Astrocyte (in vitro differentiated cells and primary cell): ENCODE measurements at regions not wholly inside any gene's neighbourhood (a gene's known extent, or its start where the extent isn't known, plus 50 kb on each side); places are given as distances from the start of the nearest gene placed in this dataset.

Experiments
- DNase-seq: peaks from one replicate; pipeline ENCODE4 v3.0.0-alpha.2; 2010; ENCODE audit warnings: low read depth
- FAIRE-seq: peaks from 2 replicates; lab custom pipeline; 2011; peaks lifted over from hg19 to GRCh38; lab: Jason Lieb, UNC
- H2AFZ ChIP-seq: 2 replicates; pipeline ENCODE4 v1.6.0; 2012; ENCODE audit warnings: low read depth, low read length, inconsistent platforms
- H3K27ac ChIP-seq: 2 replicates; pipeline ENCODE4 v1.5.1; 2011; ENCODE audit warnings: low read depth, low read length, inconsistent platforms
- H3K27me3 ChIP-seq: 2 replicates; pipeline ENCODE4 v1.6.0; 2011; ENCODE audit warnings: low read length, inconsistent platforms; ENCODE audit not compliant: insufficient read depth
- H3K36me3 ChIP-seq: 2 replicates; pipeline ENCODE4 v1.5.1; 2011; ENCODE audit warnings: low read length, inconsistent platforms; ENCODE audit not compliant: insufficient read depth
- H3K4me1 ChIP-seq: 2 replicates; pipeline ENCODE4 v1.5.1; 2011; ENCODE audit warnings: low read length, inconsistent platforms; ENCODE audit not compliant: insufficient read depth
- H3K4me2 ChIP-seq: 2 replicates; pipeline ENCODE4 v1.6.0; 2012; ENCODE audit warnings: low read length, inconsistent platforms
- H3K4me3 ChIP-seq: 2 replicates; pipeline ENCODE4 v1.5.1; 2011; ENCODE audit warnings: low read depth, mild to moderate bottlenecking, low read length, inconsistent platforms; ENCODE audit not compliant: insufficient read depth
- H3K79me2 ChIP-seq: 2 replicates; pipeline ENCODE4 v1.6.0; 2012; ENCODE audit warnings: mild to moderate bottlenecking, low read length, inconsistent platforms; ENCODE audit not compliant: insufficient read depth
- H3K9ac ChIP-seq: 2 replicates; pipeline ENCODE4 v1.6.0; 2012; ENCODE audit warnings: mild to moderate bottlenecking, low read length, inconsistent platforms
- H3K9me3 ChIP-seq: 2 replicates; pipeline ENCODE4 v1.5.1; 2012; ENCODE audit warnings: low read depth, mild to moderate bottlenecking, low read length, inconsistent platforms; ENCODE audit not compliant: insufficient read depth
- H4K20me1 ChIP-seq: 2 replicates; pipeline ENCODE4 v1.6.0; 2012; ENCODE audit warnings: low read length, inconsistent platforms; ENCODE audit not compliant: insufficient read depth
- H3K27ac Mint-ChIP-seq: one replicate; pipeline ENCODE4 v1.8.0; 2021; ENCODE audit warnings: mild to moderate bottlenecking, mixed read lengths; ENCODE audit not compliant: unreplicated experiment
- H3K27me3 Mint-ChIP-seq: one replicate; pipeline ENCODE4 v1.8.0; 2021; ENCODE audit warnings: low read depth, mixed read lengths; ENCODE audit not compliant: unreplicated experiment
- H3K36me3 Mint-ChIP-seq: one replicate; pipeline ENCODE4 v1.8.0; 2021; ENCODE audit warnings: low read depth, mixed read lengths; ENCODE audit not compliant: unreplicated experiment
- H3K4me1 Mint-ChIP-seq: one replicate; pipeline ENCODE4 v1.8.0; 2021; ENCODE audit warnings: low read depth, mixed read lengths; ENCODE audit not compliant: unreplicated experiment
- H3K4me3 Mint-ChIP-seq: one replicate; pipeline ENCODE4 v1.8.0; 2021; ENCODE audit warnings: mild to moderate bottlenecking, moderate library complexity, mixed read lengths; ENCODE audit not compliant: unreplicated experiment
- H3K9me3 Mint-ChIP-seq: one replicate; pipeline ENCODE4 v1.8.0; 2021; ENCODE audit warnings: mild to moderate bottlenecking, mixed read lengths; ENCODE audit not compliant: unreplicated experiment
- EZH2 ChIP-seq: IDR thresholded peaks from 2 replicates; pipeline ENCODE4 v1.6.1; 2012; ENCODE audit warnings: mild to moderate bottlenecking, low read length, inconsistent platforms; ENCODE audit not compliant: insufficient read depth
- TF ChIP-seq, protein P1 (sequence below): IDR thresholded peaks from 2 replicates; pipeline ENCODE4 v1.5.1; 2011; ENCODE audit warnings: low read depth, mild to moderate bottlenecking, inconsistent platforms, low read length, moderate library complexity; ENCODE audit not compliant: insufficient read depth

DNA sequence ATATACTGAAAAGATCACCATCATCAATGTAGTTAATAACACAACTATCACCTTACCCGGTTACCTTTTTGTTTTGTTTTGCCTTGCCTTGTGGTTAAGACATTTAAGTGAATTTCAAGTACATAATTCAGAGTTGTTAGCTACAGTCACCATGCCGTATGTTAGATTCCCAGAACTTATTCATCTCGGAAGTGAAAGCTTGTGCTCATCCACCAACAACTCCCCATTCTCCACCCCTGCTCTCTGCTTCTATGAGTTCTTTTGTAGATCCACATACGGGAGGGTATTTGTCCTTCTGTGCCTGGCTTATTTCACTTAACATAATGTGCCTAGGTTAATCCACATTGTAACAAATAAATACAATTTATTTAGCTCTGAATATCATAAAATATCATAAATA lies 182.8 kb upstream of the ADARB2 start:
- H3K27me3 ChIP-seq: no peaks in the 10 kb centered on the region

DNA sequence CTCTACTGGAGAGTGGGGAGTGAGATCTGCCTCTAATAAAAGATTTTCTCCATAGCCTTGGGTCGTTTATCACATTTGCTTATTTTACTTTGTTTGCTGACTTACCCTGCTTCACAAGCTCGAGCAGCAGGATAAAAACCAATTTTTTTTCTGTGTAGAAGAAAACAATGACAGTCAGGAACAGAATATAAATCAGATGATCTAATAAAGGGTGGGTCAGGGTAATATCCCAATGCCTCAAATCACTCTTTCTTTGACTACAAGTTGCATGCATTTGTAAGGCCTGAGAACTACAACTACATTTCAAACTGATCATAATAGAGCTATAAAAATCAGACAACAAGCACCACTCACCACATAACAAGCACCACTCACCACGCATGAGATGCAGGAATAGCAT lies 174.4 kb upstream of the ADARB2 start:
- Histone ChIP-seq H3K27me3 (no peaks in the 10 kb centered on the region), H3K36me3 (no peaks in the 10 kb centered on the region), H3K9ac (no peak overlapping the region), H3K4me1 (no peaks in the 10 kb centered on the region), H3K79me2 (no peaks in the 10 kb centered on the region), H4K20me1 (no peaks in the 10 kb centered on the region), H2AFZ (no peak overlapping the region), H3K4me3 (no peak overlapping the region), H3K9me3 (no peaks in the 10 kb centered on the region), H3K4me2 (no peak overlapping the region), H3K27ac (no peak overlapping the region)
- no peak overlapping the region for H3K4me3 Mint-ChIP-seq
- FAIRE-seq (no peak), DNase-seq (no peak)
- H3K27ac Mint-ChIP-seq: no peak overlapping the region
- TF ChIP-seq, protein P1, sequence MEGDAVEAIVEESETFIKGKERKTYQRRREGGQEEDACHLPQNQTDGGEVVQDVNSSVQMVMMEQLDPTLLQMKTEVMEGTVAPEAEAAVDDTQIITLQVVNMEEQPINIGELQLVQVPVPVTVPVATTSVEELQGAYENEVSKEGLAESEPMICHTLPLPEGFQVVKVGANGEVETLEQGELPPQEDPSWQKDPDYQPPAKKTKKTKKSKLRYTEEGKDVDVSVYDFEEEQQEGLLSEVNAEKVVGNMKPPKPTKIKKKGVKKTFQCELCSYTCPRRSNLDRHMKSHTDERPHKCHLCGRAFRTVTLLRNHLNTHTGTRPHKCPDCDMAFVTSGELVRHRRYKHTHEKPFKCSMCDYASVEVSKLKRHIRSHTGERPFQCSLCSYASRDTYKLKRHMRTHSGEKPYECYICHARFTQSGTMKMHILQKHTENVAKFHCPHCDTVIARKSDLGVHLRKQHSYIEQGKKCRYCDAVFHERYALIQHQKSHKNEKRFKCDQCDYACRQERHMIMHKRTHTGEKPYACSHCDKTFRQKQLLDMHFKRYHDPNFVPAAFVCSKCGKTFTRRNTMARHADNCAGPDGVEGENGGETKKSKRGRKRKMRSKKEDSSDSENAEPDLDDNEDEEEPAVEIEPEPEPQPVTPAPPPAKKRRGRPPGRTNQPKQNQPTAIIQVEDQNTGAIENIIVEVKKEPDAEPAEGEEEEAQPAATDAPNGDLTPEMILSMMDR: no peak
- TF ChIP-seq EZH2: no peak
- no peaks in the 10 kb centered on the region for H3K9me3 Mint-ChIP-seq
- no peaks in the 10 kb centered on the region for H3K4me1 Mint-ChIP-seq
- no peaks in the 10 kb centered on the region for H3K27me3 Mint-ChIP-seq
- H3K36me3 Mint-ChIP-seq: no peaks in the 10 kb centered on the region

More for the DNA sequence above, 182.8 kb upstream of the ADARB2 start:
- no peak for FAIRE-seq
- Histone ChIP-seq H3K4me2 (no peak overlapping the region), H3K27ac (no peak overlapping the region), H3K4me3 (no peak overlapping the region), H3K36me3 (no peaks in the 10 kb centered on the region), H2AFZ (no peak overlapping the region), H4K20me1 (no peaks in the 10 kb centered on the region), H3K9me3 (no peaks in the 10 kb centered on the region), H3K4me1 (no peaks in the 10 kb centered on the region), H3K9ac (no peak overlapping the region), H3K79me2 (no peaks in the 10 kb centered on the region)
- H3K4me3 Mint-ChIP-seq: no peak overlapping the region
- TF ChIP-seq, protein P1: no peak
- TF ChIP-seq EZH2: no peak
- no peak for DNase-seq
- no peak overlapping the region for H3K27ac Mint-ChIP-seq
- H3K36me3 Mint-ChIP-seq: no peaks in the 10 kb centered on the region
- H3K4me1 Mint-ChIP-seq: no peaks in the 10 kb centered on the region
- no peaks in the 10 kb centered on the region for H3K9me3 Mint-ChIP-seq
- H3K27me3 Mint-ChIP-seq: no peaks in the 10 kb centered on the region

DNA sequence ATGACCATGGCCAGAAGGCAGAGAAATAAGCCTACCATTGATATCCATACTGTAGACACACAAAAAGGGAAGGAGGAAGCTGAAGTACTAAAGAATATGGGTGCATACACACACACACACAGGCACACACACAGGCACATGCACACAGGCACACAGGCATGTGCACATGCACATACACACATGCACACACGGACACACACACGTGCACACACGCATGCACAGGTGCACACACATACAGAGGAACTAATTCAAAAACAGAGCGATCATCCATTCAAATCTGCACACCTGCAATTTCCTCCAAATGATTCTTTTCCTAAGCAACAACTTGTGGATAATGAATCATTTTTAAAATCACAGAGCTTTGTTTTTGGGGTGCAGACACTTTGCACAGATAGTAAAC lies 166.7 kb upstream of the ADARB2 start:
- Mint-ChIP-seq H3K27ac (no peak overlapping the region), H3K4me1 (no peaks in the 10 kb centered on the region), H3K9me3 (no peaks in the 10 kb centered on the region), H3K27me3 (peaks cover 1% of the 10 kb centered on the region), H3K36me3 (no peaks in the 10 kb centered on the region), H3K4me3 (no peak overlapping the region)
- no peak for FAIRE-seq
- TF ChIP-seq EZH2: no peak
- TF ChIP-seq, protein P1: no peak
- DNase-seq: no peak
- Histone ChIP-seq H3K9me3 (no peaks in the 10 kb centered on the region), H3K27me3 (no peaks in the 10 kb centered on the region), H3K4me2 (no peak overlapping the region), H3K4me1 (no peaks in the 10 kb centered on the region), H2AFZ (no peak overlapping the region), H4K20me1 (no peaks in the 10 kb centered on the region), H3K9ac (no peak overlapping the region), H3K79me2 (no peaks in the 10 kb centered on the region), H3K4me3 (no peak overlapping the region), H3K36me3 (no peaks in the 10 kb centered on the region), H3K27ac (no peak overlapping the region)
